Hematopoietic multipotent progenitor cell treated with erythropoietin and hydrocortisone succinate and interleukin-3 and kit ligand, for 8 days (in vitro differentiated cells): ENCODE measurements at regions not wholly inside any gene's neighbourhood (a gene's known extent, or its start where the extent isn't known, plus 50 kb on each side); places are given as distances from the start of the nearest gene placed in this dataset.

ENCODE experiments used
- DNase-seq: peaks from one replicate; pipeline ENCODE4 v3.0.0-alpha.2; 2015

DNA sequence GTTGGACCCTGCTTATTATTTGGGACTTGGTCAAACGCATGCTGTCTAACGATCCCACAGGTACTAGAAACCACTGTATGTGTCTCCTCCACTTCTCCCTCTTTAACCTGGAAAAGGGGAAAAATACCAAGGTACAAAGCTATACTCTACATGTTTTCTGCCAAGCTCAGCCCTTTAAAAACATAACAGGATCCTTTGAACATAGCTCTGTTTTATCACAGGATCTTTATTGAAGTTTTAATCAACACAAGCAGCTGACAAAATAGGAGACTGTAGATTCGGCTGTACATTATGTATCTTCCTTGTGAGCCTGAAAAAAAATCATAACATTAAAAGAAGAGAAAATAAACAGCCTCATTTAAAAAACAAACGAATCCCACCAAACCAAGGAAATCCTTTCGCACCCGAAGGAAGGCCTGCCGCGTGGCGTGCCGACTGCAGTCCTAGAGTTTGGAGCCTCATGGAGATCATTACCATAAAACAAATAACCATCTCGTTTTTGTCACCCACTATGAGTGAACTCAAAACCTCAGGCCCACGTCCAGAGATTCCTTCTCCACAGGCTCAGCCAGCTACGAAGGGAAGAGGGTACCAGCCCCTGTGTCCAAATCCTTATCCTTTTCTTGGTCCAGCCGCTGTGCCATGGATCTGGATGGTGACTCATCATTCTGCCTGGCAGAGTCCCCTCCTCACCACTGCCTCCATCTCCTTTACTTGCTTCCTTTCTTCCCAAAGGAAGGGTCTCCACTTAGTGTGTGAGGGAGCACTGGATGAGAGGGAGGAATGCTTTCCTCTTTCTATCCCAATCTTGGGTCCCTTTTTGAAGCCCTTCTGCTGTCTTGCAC is 651.1 kb downstream of the CCDC171 start:
- no peak for DNase-seq

DNA sequence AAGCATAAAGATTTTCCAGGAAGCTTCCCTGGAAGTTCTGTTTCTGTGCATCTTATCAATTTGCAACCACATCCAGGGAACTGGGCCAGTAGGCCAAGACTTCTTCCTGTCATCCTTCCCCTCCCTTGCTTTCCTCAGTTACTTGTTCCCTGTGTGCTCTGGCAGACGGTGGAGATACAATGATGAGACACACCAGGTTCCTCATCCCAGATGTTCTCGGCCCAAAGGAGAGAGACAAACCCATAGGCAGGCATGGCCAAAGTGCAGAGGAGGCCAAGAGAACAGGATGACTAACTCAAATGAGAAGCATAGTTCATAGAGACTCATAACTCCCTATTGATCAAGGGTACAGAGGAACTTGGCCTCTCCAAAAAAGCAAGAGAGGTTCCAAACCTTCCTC is 652.6 kb downstream of the CCDC171 start:
- no peak for DNase-seq

DNA sequence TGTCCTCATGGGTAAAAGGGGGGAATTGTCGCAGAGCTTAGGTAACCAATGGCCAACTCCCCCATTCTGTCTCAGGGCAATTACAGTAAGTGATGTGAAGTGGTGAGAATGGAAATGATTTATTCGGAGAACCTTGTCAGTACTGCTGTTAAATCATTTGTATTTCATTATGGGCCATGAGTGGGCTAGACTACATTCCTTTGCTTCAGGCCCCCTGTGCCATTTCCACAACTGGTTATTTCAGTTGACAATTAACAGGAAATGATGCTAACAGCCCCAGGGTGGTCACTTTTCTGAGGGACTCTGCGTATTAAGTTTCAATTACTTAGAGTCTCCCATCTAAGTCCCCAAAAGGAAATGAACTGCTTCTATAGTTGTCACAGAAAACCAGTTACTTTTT is 653.7 kb downstream of the CCDC171 start:
- DNase-seq: no peak

DNA sequence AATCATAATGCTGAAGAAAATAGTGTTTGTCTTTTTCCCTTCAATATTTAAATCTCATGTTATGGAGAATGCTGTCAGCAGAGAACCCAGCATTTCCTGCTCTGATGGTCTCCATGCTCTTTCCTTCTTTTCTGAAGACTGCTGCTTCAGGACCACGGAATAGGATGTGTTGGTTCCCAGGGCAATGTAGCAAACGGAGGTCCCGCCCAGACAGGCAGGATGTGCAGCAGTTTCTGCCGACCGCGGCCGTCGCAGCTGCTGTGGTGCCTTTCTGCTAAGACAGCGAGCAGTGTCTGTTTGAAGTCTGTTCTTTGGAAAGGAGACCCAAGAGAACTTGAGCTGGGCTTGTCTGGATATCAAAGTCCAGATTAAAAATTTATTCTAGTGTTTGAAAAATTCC is 654.3 kb downstream of the CCDC171 start:
- no peak for DNase-seq

DNA sequence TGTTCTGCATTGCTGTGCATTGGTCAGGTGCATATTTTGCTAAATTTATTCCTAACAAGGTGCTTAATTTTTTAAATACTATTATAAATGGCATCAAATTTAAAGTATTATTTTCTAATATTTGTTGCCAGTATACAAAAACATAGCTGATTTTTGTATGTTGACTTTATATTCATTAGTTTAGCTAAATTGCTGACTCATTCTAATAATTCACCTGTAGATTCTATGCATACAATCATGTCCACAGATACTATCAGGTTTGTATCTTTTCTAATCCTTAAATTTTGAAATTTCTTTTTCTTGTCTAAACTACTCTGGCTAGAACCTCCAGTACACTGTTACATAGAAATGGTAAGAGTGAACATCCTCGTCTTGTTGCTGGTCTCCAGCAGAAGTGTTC is 657.6 kb downstream of the CCDC171 start:
- DNase-seq: no peak

DNA sequence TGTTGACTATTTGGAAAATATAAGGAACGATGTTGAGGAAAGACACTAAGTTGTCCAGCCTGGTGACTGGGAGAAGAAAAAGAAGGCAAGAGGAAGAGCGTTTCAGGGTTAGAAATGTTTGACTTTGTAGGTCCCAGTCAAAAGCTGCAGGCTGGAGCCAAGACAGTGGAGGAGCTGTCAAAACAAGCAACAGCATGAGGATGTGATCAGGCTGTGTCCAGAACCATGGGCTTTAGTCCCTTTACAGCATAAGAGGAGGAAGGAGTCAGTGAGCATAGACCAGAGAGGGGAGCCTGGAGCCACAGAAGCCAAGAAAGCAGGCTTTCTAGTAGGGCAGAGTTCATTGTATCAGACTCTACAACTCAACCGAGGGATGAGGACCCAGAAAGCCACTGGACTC is 658.5 kb downstream of the BNC2 start:
- DNase-seq: no peak

DNA sequence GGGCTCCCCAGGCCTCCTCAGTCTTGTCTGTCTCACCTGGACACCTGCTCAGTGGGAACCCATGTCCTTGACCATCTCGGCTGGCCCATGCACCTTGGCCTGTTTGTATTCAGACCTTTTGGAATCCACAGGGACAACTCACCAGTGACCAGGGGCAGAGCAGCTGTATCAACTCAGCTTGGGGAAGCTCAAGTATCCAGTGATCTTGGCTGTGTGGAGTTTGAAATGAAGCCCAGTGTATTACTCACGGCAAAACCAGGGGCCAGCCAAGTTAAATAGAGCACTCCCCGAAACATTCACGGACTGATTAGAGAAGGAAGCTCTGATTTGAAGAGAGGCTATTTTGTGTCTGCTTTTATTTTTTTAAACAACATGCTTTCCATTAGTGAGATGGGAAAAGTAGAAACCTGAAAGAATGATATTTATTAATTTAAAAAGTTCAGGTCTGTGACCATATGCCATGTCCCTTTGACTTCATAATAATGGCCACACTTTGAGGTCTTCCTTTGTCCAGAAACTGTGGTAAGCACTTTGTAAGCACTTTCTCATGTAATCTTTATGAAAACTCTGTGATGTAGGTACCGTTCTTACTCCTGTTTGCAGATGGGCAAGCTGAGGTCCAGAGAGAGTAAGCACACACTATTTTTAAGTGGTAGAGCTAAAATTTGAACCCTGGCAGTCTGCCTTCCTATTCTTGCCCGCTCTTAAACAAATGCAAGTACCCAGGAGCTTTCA is 656.5 kb downstream of the BNC2 start:
- DNase-seq: no peak

DNA sequence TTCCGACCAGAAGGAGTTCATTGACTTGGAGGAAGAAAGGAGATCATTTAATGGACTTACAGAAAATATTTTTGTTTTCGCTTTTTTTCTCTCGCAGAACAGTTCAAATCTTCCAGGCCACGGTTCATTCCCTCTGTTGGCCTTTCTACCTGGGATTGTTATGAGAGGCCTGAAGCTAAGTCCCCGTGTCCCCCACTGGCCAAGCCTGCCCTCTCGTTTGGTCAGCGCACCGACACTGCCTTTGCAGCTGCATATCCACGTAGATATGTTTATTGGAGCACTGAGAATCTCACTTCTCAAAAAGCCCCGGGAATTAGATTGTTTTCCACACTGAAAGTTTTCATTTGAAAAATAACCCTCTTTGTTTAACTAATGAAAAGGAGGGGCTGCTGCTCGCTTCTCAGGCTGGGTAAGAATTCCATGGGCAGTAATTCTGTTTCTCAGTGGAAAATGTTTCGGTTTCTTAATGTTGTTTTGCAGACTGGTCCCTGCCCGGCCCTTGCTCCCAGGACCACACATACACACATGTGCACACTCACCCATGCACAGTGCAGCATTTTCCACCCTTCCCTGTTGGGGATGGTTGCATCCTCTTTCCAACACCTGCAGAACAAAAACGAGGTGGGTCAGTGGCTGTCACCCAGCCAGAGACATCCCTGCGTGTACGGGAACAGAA is 655.7 kb downstream of the BNC2 start:
- DNase-seq: no peak

DNA sequence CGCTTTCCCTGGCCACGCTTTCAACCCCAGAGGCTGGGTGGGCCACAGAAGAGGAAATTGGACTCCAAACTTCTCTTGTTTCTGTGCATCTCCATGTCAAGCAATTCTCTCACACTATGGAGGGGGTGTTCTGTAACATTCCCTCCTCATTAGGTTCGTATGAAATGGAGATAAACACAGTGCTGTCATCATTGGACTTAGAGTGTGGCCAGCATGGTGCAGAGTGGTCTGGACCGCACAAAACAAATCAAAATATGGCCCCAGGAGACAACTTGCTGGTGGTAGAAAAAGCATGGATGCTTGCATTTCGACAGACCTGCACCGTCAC is 655.2 kb downstream of the BNC2 start:
- DNase-seq: no peak

DNA sequence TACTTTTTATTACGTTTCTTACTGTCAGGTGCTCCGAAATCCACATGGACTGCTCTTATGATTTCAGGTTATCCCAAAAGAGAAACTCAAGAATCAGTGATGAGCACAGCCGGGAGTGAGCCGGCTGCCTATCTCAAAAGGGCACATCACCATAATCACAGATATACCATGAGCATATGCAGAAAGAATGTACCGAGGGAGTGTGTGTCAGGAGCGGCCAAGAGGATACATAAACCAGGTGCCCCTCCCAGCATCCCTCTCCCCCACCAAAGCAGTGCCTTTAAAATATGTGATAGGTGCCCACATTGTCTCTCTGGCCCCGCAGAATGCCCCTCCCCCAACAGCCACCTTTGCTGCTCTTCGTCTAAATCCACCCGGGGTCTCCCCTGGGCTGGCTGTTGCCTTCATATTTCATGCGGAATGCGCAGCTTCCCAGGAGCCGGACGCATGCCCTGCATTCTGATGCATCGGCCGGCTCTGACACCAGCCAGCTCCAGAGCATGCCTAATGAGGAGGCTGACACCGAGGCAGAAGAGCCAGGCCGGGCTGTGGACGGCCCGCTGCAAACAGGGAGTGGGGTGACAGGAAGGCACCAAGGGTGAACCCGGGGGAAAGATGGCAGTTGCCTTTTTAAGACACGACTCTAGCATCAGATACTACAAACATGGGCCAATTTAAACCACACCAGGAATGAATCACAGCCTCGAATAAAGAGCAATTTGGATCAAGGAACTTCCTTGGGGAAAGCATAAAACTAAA is 652.3 kb downstream of the BNC2 start:
- no peak for DNase-seq

DNA sequence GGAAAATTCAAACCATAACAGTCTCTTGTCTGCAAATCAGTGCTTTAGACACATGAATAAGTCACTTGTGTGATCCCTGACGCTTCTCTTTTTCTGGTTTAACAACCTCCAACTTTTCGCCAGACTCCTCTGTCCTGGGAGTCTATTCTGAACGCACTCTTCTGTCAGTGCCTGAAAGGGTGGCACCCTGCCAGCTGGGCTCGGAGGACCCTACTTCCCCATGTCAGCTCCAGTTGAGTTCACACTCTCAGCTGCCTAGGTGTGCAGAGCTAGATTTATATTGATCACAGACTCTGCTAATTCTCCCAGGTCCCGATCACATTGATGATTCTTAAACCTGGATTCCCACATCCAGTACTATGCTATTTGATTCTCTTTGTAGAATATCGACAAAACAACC is 649.1 kb downstream of the BNC2 start:
- DNase-seq: no peak

DNA sequence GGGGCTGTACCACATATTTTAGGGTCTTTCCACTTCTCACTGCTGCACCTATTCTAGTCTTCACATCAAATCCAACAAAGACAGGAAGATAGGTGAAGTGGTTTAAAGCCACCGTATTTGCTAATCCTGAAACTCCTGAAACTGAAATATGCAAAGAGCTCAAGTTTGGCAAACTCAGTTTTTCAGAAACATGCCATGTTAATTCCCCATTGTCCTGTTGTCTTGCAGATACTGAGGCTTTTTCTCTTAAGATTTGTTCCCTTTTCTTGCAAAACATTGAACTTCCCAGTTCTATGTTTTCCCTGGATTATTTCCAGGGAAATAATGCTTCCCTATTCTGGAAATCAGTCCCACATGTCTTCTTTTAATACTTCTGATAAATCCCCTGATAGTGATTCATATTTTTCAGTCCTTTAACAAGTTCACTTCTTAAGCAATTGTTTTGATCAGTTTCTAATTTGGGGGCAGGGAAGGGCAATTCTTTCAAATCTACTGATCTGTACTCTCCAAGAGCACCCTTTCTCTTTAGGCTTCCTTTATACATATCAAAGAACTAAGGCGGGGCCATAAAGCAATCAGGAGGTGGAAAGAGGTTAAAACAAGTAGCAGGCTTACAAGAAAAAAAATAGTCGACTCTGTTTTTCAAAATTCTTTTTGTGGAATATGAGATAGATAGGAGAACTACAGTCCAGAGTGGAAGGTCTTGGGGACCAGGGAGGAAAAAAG is 648.5 kb downstream of the BNC2 start:
- no peak for DNase-seq

DNA sequence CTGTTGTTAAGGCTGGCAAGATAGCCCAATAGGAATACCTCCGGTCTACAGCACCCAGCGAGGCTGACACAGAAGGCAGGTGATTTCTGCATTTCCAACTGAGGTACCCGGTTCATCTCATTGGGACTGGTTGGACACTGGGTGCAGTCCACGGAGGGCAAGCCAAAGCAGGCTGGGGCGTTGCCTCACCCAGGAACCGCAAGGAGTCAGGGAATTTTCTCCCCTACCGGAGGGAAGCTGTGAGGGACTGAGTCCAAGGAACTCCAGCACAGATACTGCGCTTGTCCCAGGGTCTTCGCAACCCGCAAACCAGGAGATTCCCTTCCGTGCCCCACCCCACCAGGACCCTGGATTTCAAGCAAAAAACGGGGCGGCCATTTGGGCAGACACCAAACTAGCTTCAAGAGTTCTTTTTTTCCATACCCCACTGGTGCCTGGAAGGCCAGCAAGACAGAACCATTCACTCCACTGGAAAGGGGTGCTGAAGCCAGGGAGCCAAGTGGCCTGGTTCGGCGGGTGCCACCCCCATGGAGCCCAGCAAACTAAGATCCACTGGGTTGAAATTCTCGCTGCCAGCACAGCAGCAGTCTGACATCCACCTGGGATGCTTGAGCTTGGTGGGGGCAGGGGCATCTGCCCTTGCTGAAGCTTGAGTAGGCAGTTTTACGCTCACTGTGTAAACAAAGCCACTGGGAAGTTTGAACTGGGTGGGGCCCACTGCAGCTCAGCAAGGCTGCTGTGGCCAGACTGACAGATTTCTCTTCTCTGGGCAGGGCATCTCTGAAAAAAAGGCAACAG is 647.2 kb downstream of the BNC2 start:
- DNase-seq: no peak

DNA sequence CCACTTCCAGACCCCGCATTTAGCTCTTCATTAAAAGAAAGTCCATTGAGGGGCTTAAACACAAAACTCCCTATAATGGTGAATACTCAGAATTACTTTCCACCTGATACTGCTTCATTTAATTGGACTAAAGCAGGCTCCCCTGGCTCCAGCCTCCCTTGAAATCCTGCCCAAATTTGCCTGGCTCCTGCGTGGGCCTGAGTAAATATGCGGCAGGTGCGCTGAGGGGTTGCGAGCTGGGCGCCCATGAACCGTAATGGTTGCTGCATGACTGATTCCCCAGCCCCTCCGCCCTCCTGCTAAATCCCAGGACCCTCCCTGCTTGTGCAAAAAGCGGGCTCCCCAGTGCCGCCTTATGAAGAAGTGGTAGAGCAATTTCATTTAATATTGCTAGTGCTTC is 639.7 kb downstream of the BNC2 start:
- no peak for DNase-seq

DNA sequence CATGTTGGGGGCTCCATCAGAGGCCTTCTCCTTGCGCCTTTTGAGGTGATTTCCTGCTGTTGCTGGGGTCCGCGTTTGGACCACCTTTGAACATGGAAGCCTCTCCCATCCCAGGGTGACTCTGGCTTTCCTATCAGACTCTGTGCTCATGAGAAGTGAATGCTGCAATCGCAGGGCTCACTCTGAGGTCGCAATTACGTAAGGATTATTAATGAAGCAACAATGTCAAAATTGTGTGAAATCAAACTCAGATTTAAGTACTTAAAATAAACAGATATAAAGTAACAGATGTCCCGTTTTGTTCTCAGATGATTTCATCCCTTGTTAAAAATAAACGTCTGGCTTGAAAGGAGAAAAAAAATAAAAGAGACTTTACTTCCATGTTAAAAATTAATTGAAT is 634.2 kb downstream of the BNC2 start:
- no peak for DNase-seq

DNA sequence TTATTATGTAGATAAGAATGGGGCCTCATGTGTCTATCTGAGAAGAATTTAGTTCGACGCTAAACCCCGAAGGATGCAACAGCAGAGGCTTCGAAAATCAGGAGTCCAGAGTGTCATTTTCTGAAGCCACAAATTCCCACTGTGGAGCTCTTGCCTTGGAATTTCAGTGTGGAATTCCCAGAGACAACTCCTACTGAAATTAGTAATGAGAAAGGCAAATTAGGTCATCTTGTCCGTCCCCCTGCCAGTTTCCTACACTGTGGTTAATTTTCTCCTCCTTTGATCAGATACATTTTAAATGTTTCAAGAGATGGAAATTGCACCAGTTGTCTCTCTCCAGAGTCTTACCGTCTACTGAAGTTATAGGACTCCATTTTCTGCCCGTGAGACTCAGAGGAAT is 633.6 kb downstream of the BNC2 start:
- DNase-seq: no peak

DNA sequence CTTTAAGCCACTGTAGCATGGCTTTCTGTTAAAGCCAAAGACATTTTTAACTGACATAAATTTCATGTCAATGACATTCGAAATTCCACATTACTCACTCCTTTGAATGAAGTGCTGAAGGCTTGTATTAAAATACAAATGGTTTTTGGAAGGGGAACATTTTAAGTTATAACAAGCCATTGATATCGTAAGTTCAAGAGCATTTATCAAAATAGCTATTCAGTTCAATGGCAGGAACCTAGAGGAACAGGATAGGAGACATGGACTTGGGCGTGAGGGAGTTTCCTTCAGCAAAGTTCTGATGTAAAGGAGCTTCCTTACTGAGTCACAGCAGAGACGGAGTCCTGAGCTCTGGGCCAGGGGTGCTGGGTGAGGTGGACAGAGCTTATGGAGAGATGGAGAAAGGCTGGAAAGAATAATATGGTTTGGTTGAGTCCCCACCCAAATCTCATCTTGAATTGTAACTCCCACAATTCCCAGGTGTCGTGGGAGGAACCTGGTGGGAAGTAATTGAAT is 631.8 kb downstream of the BNC2 start:
- no peak for DNase-seq

DNA sequence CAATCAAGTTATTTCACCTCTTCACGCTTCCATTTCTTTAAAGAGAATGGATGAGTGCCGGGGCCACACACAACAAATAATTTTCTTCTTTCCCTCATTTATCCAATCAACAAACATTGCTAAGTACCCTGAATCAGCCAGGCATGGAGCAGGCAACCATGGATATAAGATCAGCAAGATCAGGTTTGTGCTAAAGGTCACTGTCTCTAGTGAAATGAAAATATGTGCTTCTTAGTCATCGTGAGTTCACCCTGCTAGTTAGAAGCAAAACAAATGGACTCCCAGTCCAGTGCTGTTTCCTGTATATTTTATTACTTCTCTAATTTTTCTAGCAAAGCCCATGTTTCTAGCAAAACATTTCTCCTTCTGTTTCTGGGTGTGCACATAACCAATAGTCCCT is 629.2 kb downstream of the BNC2 start:
- no peak for DNase-seq

DNA sequence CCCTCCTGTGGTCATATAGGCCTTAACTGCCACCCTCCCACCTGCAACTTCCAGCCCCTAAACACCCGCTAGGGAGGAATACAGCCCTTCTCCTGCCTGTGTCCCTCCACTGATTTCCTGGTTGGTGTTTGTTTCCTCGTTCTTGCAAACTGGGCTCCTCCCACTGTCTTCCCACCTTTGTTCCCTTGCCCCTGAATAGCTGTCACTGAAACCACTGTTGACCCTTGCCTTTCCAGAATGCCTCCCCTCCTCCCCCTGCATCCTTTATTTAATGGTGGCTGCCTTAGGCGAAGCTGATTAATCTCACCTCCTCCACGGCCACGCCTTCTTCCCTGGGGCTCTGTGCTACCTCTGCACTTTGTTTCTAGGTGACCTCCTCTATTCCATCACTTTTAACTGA is 626.7 kb downstream of the BNC2 start:
- DNase-seq: no peak

DNA sequence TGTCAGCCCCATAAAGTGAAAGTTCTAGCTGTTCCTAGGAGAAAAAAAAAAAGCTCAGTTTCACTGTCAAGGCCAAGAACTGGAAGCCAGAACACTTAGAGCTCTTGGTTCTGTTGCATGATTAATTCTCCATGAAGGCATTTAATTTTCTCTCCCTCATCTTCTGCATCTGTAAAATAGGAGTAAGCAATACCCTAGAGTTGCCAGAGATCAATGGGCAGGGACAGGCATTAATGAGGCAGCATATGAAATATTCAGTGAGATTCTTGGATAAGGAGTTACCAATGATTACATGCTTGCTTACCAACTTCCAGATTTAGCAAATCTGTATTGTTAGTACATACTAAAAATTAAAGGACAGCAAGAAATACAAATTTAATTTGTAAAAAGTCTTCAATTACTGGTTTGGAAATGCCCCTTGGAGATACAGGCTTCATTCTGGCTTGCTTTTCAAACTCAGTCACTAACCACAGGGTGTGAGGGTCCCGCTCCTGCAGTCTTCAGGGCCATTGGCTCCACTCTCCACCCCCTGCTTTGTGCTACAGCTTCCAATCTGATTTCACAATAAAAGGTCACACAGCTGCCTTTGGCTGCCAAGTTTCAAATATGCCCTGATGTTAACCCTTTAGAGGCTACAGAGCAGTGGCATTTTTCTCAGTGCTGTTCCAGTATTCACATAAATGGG is 624.6 kb downstream of the BNC2 start:
- DNase-seq: no peak

DNA sequence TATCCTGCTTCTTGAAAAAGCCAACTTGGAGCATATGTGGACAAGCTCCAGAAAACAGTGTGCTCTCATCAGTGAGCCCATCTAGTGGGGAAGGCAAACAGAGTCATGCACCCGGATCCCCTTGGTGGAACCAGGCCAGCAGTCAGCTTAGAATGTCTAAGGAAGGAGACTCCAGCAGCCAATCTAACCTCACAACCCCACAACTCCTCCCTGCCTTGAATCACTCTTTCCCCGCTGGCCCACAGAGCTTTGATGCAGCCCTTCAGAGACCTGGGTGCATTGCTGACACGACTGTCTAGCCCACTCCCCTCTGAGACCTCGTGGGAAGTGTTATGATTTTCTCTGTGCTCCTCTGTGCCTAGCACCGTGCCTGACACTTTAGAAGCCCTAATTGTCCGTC is 623.7 kb downstream of the BNC2 start:
- no peak for DNase-seq
